GM23338 (cell line): ENCODE measurements at regions not wholly inside any gene's neighbourhood (a gene's known extent, or its start where the extent isn't known, plus 50 kb on each side); places are given as distances from the start of the nearest gene placed in this dataset.

Source experiments
- ATAC-seq: fragments of 200-7000 bp; cut with Tn5 transposase; 3 replicates; pipeline ENCODE4 v1.9.1; 2020
- DNase-seq: peaks from one replicate; pipeline ENCODE4 v3.0.0-alpha.2; 2015; ENCODE audit warnings: low spot score
- H2AFZ ChIP-seq: fragments of 200-600 bp; sonication (generic); 2 replicates; pipeline ENCODE4 v1.8.0; 2016; ENCODE audit warnings: antibody characterized with exemption, mild to moderate bottlenecking, moderate library complexity
- H3F3A ChIP-seq: fragments of 200-600 bp; sonication (generic); replicated peaks from 2 replicates; pipeline ENCODE4 v1.8.0; 2017; ENCODE audit warnings: antibody characterized with exemption, mixed run types, low read depth
- H3K27ac ChIP-seq: fragments of 200-600 bp; sonication (generic); 2 replicates; pipeline ENCODE4 v1.6.1; 2016; ENCODE audit warnings: low read depth
- H3K27me3 ChIP-seq: fragments of 200-600 bp; sonication (generic); 2 replicates; pipeline ENCODE4 v1.8.0; 2016; ENCODE audit warnings: mild to moderate bottlenecking, mixed run types, moderate library complexity; ENCODE audit not compliant: insufficient read depth
- H3K36me3 ChIP-seq: fragments of 200-600 bp; sonication (generic); 2 replicates; pipeline ENCODE4 v1.8.0; 2016; ENCODE audit warnings: mild to moderate bottlenecking; ENCODE audit not compliant: insufficient read depth
- H3K4me1 ChIP-seq: fragments of 200-600 bp; sonication (generic); 2 replicates; pipeline ENCODE4 v1.8.0; 2016; ENCODE audit warnings: mild to moderate bottlenecking, moderate library complexity; ENCODE audit not compliant: insufficient read depth
- H3K4me2 ChIP-seq: fragments of 200-600 bp; sonication (generic); 2 replicates; pipeline ENCODE4 v1.7.1; 2017; ENCODE audit warnings: mixed run types
- H3K4me3 ChIP-seq: fragments of 200-600 bp; sonication (generic); 2 replicates; pipeline ENCODE4 v1.6.1; 2016; ENCODE audit warnings: mixed run types
- H3K79me2 ChIP-seq: fragments of 200-600 bp; sonication (generic); replicated peaks from 2 replicates; pipeline ENCODE4 v1.8.0; 2017; ENCODE audit warnings: mild to moderate bottlenecking; ENCODE audit not compliant: insufficient read depth
- H3K9me2 ChIP-seq: fragments of 200-600 bp; sonication (generic); 2 replicates; pipeline ENCODE4 v1.8.0; 2017; ENCODE audit not compliant: insufficient read depth
- H4K20me1 ChIP-seq: fragments of 200-600 bp; sonication (generic); replicated peaks from 2 replicates; pipeline ENCODE4 v1.8.0; 2017; ENCODE audit warnings: mild to moderate bottlenecking; ENCODE audit not compliant: insufficient read depth
- H3K27ac Mint-ChIP-seq: 2 replicates; pipeline ENCODE4 v1.8.0; 2020; ENCODE audit warnings: inconsistent platforms, mild to moderate bottlenecking, moderate library complexity, mixed read lengths
- H3K27me3 Mint-ChIP-seq: 3 replicates; pipeline ENCODE4 v1.8.0; 2022; ENCODE audit warnings: low read depth, mild to moderate bottlenecking, moderate library complexity, mixed read lengths, inconsistent platforms; ENCODE audit not compliant: insufficient read depth, poor library complexity
- H3K36me3 Mint-ChIP-seq: 3 replicates; pipeline ENCODE4 v1.8.0; 2021; ENCODE audit warnings: low read depth, mild to moderate bottlenecking, inconsistent platforms, moderate library complexity, mixed read lengths
- H3K4me1 Mint-ChIP-seq: 3 replicates; pipeline ENCODE4 v1.8.0; 2020; ENCODE audit warnings: mild to moderate bottlenecking, inconsistent platforms, mixed read lengths
- H3K4me3 Mint-ChIP-seq: 3 replicates; pipeline ENCODE4 v1.8.0; 2021; ENCODE audit warnings: moderate library complexity, mild to moderate bottlenecking, inconsistent platforms, mixed read lengths
- H3K9me3 Mint-ChIP-seq: 3 replicates; pipeline ENCODE4 v1.8.0; 2020; ENCODE audit warnings: moderate library complexity, mild to moderate bottlenecking, inconsistent platforms, mixed read lengths
- CREB1 ChIP-seq: fragments of 250-450 bp; sonication (Bioruptor Pico); IDR thresholded peaks from 2 replicates; pipeline ENCODE4 v1.5.0; 2020; ENCODE audit warnings: low read depth, mild to moderate bottlenecking, moderate library complexity
- CTCF ChIP-seq, 2 experiments: fragments of 200-600 bp in 1 of 2; sonication (generic) in 1 of 2; conservative IDR thresholded peaks; 2 replicates each; pipeline versions ENCODE4 v1.5.1 to v1.6.1; 2016 to 2017; ENCODE audit warnings: antibody characterized with exemption in 2 of 2, low read depth in 2 of 2, mild to moderate bottlenecking in 2 of 2, moderate library complexity in 1 of 2
- ETS1 ChIP-seq: IDR thresholded peaks from 2 replicates; pipeline ENCODE4 v1.6.1; 2016; ENCODE audit warnings: antibody characterized with exemption
- EZH2 ChIP-seq: fragments of 200-600 bp; sonication (generic); IDR thresholded peaks from one replicate; pipeline ENCODE4 v1.8.0; 2017; ENCODE audit warnings: antibody characterized with exemption, mild to moderate bottlenecking, low read depth; ENCODE audit not compliant: unreplicated experiment
- NANOG ChIP-seq: IDR thresholded peaks from 2 replicates; pipeline ENCODE4 v1.6.1; 2016; ENCODE audit warnings: antibody characterized with exemption, borderline replicate concordance
- POLR2AphosphoS5 ChIP-seq: IDR thresholded peaks from 2 replicates; pipeline ENCODE4 v1.6.1; 2016; ENCODE audit warnings: antibody characterized with exemption, low read depth
- REST ChIP-seq: IDR thresholded peaks from one replicate; pipeline ENCODE4 v1.6.1; 2018; ENCODE audit warnings: antibody characterized with exemption; ENCODE audit not compliant: unreplicated experiment
- STAT1 ChIP-seq: IDR thresholded peaks from one replicate; pipeline ENCODE4 v1.6.1; 2016; ENCODE audit warnings: antibody characterized with exemption; ENCODE audit not compliant: unreplicated experiment
- ZNF114 ChIP-seq: fragments of 250-450 bp; sonication (Bioruptor Pico); IDR thresholded peaks from 2 replicates; pipeline ENCODE4 v1.5.0; 2020; ENCODE audit warnings: mild to moderate bottlenecking, moderate library complexity
- ZNF331 ChIP-seq: fragments of 250-450 bp; sonication (Bioruptor Pico); IDR thresholded peaks from 2 replicates; pipeline ENCODE4 v1.5.0; 2020; ENCODE audit warnings: low read depth, mild to moderate bottlenecking, moderate library complexity
- ZNF462 ChIP-seq: fragments of 250-450 bp; sonication (Bioruptor Pico); IDR thresholded peaks from 2 replicates; pipeline ENCODE4 v1.5.0; 2020; ENCODE audit warnings: mild to moderate bottlenecking, moderate library complexity

GRCh38 chr4:129378364-129378763, 282.4 kb downstream of the C4orf33 start (continued):
- TF ChIP-seq ZNF462 (CRISPR knock-in tag): no peak
- TF ChIP-seq ETS1: no peak
- no peak for TF ChIP-seq POLR2AphosphoS5

GRCh38 chr4:129379429-129379828, 283.5 kb downstream of the C4orf33 start:
- no peaks in the 10 kb centered on the region for H3K27me3 ChIP-seq
- H3K27ac Mint-ChIP-seq: no peak overlapping the region
- no peak overlapping the region for H3K27ac ChIP-seq
- no peak overlapping the region for H3K4me3 ChIP-seq
- H3K9me2 ChIP-seq: peaks cover 9% of the 10 kb centered on the region
- peaks cover 1% of the 10 kb centered on the region for H3K27me3 Mint-ChIP-seq
- H3K4me1 ChIP-seq: no peaks in the 10 kb centered on the region
- H3K4me1 Mint-ChIP-seq: no peaks in the 10 kb centered on the region
- H3K9me3 Mint-ChIP-seq: no peaks in the 10 kb centered on the region; the same call in 2 of the 3 replicates
- H3K36me3 Mint-ChIP-seq: 0 out of 3 replicates have a peak, but pooled peaks cover 3% of the 10 kb centered on the region
- no peaks in the 10 kb centered on the region for H3F3A ChIP-seq
- H3K4me2 ChIP-seq: no peak overlapping the region
- H3K79me2 ChIP-seq: no peaks in the 10 kb centered on the region
- H4K20me1 ChIP-seq: no peaks in the 10 kb centered on the region
- ATAC-seq (no peak), DNase-seq (no peak)
- H2AFZ ChIP-seq: no peak overlapping the region
- H3K4me3 Mint-ChIP-seq: no peak overlapping the region
- no peaks in the 10 kb centered on the region for H3K36me3 ChIP-seq
- no peak for TF ChIP-seq EZH2
- no peak for TF ChIP-seq ZNF114 (CRISPR knock-in tag)
- no peak for TF ChIP-seq CTCF (conservative IDR thresholded peaks at IDR 0.05; ENCODE audit: low read depth in 2 of 2)
- no peak for TF ChIP-seq STAT1
- TF ChIP-seq ZNF331 (CRISPR knock-in tag): no peak
- TF ChIP-seq NANOG: no peak
- no peak for TF ChIP-seq REST
- TF ChIP-seq CREB1 (CRISPR knock-in tag): no peak
